ENCODE measurements at regions not wholly inside any gene's neighbourhood (a gene's known extent, or its start where the extent isn't known, plus 50 kb on each side); places are given as distances from the start of the nearest gene placed in this dataset.

DNA sequence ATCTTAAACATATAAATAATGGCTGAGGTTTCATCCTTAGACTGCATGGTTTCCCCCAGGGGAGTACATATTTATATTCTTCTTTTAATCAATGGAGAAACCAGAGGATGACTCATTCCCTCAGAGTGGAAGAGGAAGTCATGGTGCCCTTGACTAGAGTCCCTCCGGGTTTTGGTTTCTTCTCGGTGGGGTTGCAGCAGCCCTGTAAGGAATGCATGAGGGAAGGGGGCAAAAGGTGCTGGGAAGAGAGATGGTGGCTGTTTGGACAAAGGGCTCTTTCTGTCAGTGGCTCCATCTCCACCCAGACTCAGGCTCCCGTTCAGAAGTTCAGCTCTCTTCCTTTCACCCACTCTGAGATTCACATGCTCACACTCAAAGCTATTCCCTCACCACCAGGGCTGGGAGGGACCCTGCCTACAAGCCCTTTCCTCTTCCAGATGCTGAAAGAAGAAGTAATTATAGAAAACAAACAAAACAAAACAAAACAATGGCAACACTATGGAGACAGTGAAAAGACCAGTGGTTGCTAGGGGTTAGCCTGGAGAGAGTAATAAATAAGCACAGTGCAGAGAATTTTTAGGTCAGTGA is 129.8 kb upstream of the IL12B start (continued):
- TF ChIP-seq, protein P1, sequence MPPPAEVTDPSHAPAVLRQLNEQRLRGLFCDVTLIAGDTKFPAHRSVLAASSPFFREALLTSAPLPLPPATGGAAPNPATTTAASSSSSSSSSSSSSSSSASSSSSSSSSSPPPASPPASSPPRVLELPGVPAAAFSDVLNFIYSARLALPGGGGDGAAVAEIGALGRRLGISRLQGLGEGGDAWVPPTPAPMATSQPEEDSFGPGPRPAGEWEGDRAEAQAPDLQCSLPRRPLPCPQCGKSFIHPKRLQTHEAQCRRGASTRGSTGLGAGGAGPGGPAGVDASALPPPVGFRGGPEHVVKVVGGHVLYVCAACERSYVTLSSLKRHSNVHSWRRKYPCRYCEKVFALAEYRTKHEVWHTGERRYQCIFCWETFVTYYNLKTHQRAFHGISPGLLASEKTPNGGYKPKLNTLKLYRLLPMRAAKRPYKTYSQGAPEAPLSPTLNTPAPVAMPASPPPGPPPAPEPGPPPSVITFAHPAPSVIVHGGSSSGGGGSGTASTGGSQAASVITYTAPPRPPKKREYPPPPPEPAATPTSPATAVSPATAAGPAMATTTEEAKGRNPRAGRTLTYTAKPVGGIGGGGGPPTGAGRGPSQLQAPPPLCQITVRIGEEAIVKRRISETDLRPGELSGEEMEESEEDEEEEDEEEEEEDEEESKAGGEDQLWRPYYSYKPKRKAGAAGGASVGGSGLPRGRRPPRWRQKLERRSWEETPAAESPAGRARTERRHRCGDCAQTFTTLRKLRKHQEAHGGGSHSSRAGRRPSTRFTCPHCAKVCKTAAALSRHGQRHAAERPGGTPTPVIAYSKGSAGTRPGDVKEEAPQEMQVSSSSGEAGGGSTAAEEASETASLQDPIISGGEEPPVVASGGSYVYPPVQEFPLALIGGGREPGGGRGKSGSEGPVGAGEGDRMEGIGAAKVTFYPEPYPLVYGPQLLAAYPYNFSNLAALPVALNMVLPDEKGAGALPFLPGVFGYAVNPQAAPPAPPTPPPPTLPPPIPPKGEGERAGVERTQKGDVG (CRISPR knock-in tag; IDR thresholded peaks at IDR 0.05), result no peak
- no peak for TF ChIP-seq SREBF1 (IDR thresholded peaks at IDR 0.05; ENCODE audit: low read length)
- TF ChIP-seq CHD1 (IDR thresholded peaks at IDR 0.05; ENCODE audit: low read depth, low read length), result no peak
- peak; percentile 35; the same call in 1 of the 2 replicates for TF ChIP-seq GATAD2B (conservative IDR thresholded peaks at IDR 0.05; ENCODE audit: low read depth)
- TF ChIP-seq, protein P2, sequence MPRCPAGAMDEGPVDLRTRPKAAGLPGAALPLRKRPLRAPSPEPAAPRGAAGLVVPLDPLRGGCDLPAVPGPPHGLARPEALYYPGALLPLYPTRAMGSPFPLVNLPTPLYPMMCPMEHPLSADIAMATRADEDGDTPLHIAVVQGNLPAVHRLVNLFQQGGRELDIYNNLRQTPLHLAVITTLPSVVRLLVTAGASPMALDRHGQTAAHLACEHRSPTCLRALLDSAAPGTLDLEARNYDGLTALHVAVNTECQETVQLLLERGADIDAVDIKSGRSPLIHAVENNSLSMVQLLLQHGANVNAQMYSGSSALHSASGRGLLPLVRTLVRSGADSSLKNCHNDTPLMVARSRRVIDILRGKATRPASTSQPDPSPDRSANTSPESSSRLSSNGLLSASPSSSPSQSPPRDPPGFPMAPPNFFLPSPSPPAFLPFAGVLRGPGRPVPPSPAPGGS (IDR thresholded peaks at IDR 0.05; ENCODE audit: borderline replicate concordance, insufficient read depth, low read depth, low read length, poor library complexity, severe bottlenecking), result peak; percentile 14
- TF ChIP-seq, protein P3, sequence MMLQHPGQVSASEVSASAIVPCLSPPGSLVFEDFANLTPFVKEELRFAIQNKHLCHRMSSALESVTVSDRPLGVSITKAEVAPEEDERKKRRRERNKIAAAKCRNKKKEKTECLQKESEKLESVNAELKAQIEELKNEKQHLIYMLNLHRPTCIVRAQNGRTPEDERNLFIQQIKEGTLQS (IDR thresholded peaks at IDR 0.05; ENCODE audit: borderline replicate concordance, extremely low read depth, low read depth, low read length), result no peak
- TF ChIP-seq CBFB (IDR thresholded peaks at IDR 0.05; ENCODE audit: low read depth), result no peak
- no peak for TF ChIP-seq ZNF24 (IDR thresholded peaks at IDR 0.05)
- TF ChIP-seq, protein P4, sequence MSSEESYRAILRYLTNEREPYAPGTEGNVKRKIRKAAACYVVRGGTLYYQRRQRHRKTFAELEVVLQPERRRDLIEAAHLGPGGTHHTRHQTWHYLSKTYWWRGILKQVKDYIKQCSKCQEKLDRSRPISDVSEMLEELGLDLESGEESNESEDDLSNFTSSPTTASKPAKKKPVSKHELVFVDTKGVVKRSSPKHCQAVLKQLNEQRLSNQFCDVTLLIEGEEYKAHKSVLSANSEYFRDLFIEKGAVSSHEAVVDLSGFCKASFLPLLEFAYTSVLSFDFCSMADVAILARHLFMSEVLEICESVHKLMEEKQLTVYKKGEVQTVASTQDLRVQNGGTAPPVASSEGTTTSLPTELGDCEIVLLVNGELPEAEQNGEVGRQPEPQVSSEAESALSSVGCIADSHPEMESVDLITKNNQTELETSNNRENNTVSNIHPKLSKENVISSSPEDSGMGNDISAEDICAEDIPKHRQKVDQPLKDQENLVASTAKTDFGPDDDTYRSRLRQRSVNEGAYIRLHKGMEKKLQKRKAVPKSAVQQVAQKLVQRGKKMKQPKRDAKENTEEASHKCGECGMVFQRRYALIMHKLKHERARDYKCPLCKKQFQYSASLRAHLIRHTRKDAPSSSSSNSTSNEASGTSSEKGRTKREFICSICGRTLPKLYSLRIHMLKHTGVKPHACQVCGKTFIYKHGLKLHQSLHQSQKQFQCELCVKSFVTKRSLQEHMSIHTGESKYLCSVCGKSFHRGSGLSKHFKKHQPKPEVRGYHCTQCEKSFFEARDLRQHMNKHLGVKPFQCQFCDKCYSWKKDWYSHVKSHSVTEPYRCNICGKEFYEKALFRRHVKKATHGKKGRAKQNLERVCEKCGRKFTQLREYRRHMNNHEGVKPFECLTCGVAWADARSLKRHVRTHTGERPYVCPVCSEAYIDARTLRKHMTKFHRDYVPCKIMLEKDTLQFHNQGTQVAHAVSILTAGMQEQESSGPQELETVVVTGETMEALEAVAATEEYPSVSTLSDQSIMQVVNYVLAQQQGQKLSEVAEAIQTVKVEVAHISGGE (CRISPR knock-in tag; IDR thresholded peaks at IDR 0.05), result no peak
- TF ChIP-seq ZNF622 (IDR thresholded peaks at IDR 0.05), result no peak
- TF ChIP-seq GABPA (IDR thresholded peaks at IDR 0.05; ENCODE audit: low read depth), result 0 out of 2 replicates have a peak, but pooled peaks have one; percentile 34
- TF ChIP-seq YBX1 (IDR thresholded peaks at IDR 0.05), result no peak
- no peak for TF ChIP-seq ZNF217 (IDR thresholded peaks at IDR 0.05)
- no peak for TF ChIP-seq CHD2 (IDR thresholded peaks at IDR 0.05; ENCODE audit: borderline replicate concordance, low read depth, low read length)
- no peak for TF ChIP-seq MYB (IDR thresholded peaks at IDR 0.05; ENCODE audit: borderline replicate concordance, low read depth, low read length)
- no peak for TF ChIP-seq YY1 (IDR thresholded peaks at IDR 0.05; ENCODE audit: low read depth, low read length)
- 0 out of 2 replicates have a peak, but pooled peaks have one; percentile 58 for TF ChIP-seq MTA2 (IDR thresholded peaks at IDR 0.05; ENCODE audit: low read depth)
- TF ChIP-seq, protein P5, sequence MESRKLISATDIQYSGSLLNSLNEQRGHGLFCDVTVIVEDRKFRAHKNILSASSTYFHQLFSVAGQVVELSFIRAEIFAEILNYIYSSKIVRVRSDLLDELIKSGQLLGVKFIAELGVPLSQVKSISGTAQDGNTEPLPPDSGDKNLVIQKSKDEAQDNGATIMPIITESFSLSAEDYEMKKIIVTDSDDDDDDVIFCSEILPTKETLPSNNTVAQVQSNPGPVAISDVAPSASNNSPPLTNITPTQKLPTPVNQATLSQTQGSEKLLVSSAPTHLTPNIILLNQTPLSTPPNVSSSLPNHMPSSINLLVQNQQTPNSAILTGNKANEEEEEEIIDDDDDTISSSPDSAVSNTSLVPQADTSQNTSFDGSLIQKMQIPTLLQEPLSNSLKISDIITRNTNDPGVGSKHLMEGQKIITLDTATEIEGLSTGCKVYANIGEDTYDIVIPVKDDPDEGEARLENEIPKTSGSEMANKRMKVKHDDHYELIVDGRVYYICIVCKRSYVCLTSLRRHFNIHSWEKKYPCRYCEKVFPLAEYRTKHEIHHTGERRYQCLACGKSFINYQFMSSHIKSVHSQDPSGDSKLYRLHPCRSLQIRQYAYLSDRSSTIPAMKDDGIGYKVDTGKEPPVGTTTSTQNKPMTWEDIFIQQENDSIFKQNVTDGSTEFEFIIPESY (IDR thresholded peaks at IDR 0.05), result no peak

Data from GM12878 (cell line).